Panc1 (cell line): ENCODE measurements at regions not wholly inside any gene's neighbourhood (a gene's known extent, or its start where the extent isn't known, plus 50 kb on each side); places are given as distances from the start of the nearest gene placed in this dataset.

Experiments used
- ATAC-seq: fragments of 200-7000 bp; cut with Tn5 transposase; 2 replicates; pipeline ENCODE4 v1.9.1; 2020; ENCODE audit warnings: mild to moderate bottlenecking, moderate library complexity
- BruUV-seq: library from RNA; stranded (reverse); fragments of 400-500 nt; replicated peaks from 2 replicates; lab custom pipeline; 2021; lab: Mats Ljungman, UMichigan
- CTCF ChIA-PET: fragments of 300-600 bp; sonication (Branson Sonifier 250); formaldehyde crosslinking; loops from one replicate; lab custom pipeline; 2022; ENCODE audit warnings: antibody characterized with exemption; lab: Charles Lee
- POLR2A ChIA-PET: fragments of 300-600 bp; sonication (Branson Sonifier 250); formaldehyde crosslinking; loops from one replicate; lab custom pipeline; 2022; ENCODE audit warnings: antibody characterized with exemption; lab: Charles Lee
- DNase-seq: peaks from one replicate; pipeline ENCODE4 v3.0.0-alpha.2; 2010; ENCODE audit warnings: low read depth, low spot score
- H3K27ac ChIP-seq: 2 replicates; pipeline ENCODE4 v1.5.1; 2011; ENCODE audit warnings: mild to moderate bottlenecking, low read length, inconsistent platforms
- H3K27me3 ChIP-seq: fragments of 200-500 bp; sonication (Bioruptor generic); 2 replicates; pipeline ENCODE4 v1.6.0; 2014; ENCODE audit warnings: low read length, inconsistent platforms; ENCODE audit not compliant: control insufficient read depth, insufficient read depth
- H3K36me3 ChIP-seq: fragments of 200-500 bp; sonication (Bioruptor generic); 2 replicates; pipeline ENCODE4 v1.5.1; 2014; ENCODE audit warnings: inconsistent platforms, mild to moderate bottlenecking, low read length, moderate library complexity; ENCODE audit not compliant: control insufficient read depth, insufficient read depth
- H3K4me1 ChIP-seq: 2 replicates; pipeline ENCODE4 v1.5.1; 2011; ENCODE audit warnings: inconsistent platforms, mild to moderate bottlenecking, low read length, moderate library complexity; ENCODE audit not compliant: control insufficient read depth, insufficient read depth
- H3K4me3 ChIP-seq, 2 experiments: 2 replicates each; pipeline ENCODE4 v1.5.1; 2011 to 2012; ENCODE audit warnings: low read depth in 2 of 2, low read length in 2 of 2, mild to moderate bottlenecking in 2 of 2, inconsistent platforms in 1 of 2, moderate library complexity in 1 of 2
- H3K9me3 ChIP-seq: fragments of 200-500 bp; sonication (Bioruptor generic); 2 replicates; pipeline ENCODE4 v1.5.1; 2014; ENCODE audit warnings: low read depth, mild to moderate bottlenecking, inconsistent platforms, low read length, moderate library complexity; ENCODE audit not compliant: control insufficient read depth, insufficient read depth
- CTCF ChIP-seq: fragments of 450-650 bp; IDR thresholded peaks from 2 replicates; pipeline ENCODE4 v1.5.1; 2017; ENCODE audit warnings: mild to moderate bottlenecking
- POLR2AphosphoS5 ChIP-seq: IDR thresholded peaks from 2 replicates; pipeline ENCODE4 v1.6.1; 2012; ENCODE audit warnings: mild to moderate bottlenecking, low read depth, low read length, moderate library complexity
- SIN3A ChIP-seq: IDR thresholded peaks from 2 replicates; pipeline ENCODE4 v1.6.1; 2012; ENCODE audit warnings: low read depth, mild to moderate bottlenecking, low read length, moderate library complexity, borderline replicate concordance; ENCODE audit not compliant: insufficient read depth
- TCF7L2 ChIP-seq: IDR thresholded peaks from 2 replicates; pipeline ENCODE4 v1.6.1; 2011; ENCODE audit warnings: mild to moderate bottlenecking, low read depth, low read length, inconsistent platforms
- in situ Hi-C: cut with HindIII; loops from 2 replicates; pipeline ENCODE4 v1.10.0; 2016; ENCODE audit warnings: low sequenced_read_pairs, low pct_unique_long_range_greater_than_20kb
- intact Hi-C: fragments of 100-400 bp; cut with micrococcal nuclease; formaldehyde crosslinking; loops from one replicate; pipeline ENCODE4 v1.10.0; 2022; ENCODE audit not compliant: unreplicated experiment
- TF ChIP-seq, protein P1 (sequence below), 2 experiments: IDR thresholded peaks; 2 replicates each; pipeline ENCODE4 v1.6.1; 2011 to 2012; ENCODE audit warnings: low read depth in 2 of 2, control low read depth in 1 of 2, low read length in 1 of 2, mild to moderate bottlenecking in 1 of 2, moderate library complexity in 1 of 2; ENCODE audit not compliant: insufficient read depth in 1 of 2

GRCh38 chr13:105665284-105665683 is 870.2 kb downstream of the EFNB2 start:
- Histone ChIP-seq H3K9me3 (no peaks in the 10 kb centered on the region), H3K4me1 (no peaks in the 10 kb centered on the region), H3K27ac (no peak overlapping the region), H3K36me3 (no peaks in the 10 kb centered on the region), H3K27me3 (no peaks in the 10 kb centered on the region), H3K4me3 (no peak overlapping the region)
- CTCF ChIA-PET, result no interaction called here
- intact Hi-C loops (no loop called here), in situ Hi-C loops (no loop called here)
- TF ChIP-seq TCF7L2 (no peak), POLR2AphosphoS5 (no peak), CTCF (no peak), SIN3A (no peak)
- TF ChIP-seq, protein P1, sequence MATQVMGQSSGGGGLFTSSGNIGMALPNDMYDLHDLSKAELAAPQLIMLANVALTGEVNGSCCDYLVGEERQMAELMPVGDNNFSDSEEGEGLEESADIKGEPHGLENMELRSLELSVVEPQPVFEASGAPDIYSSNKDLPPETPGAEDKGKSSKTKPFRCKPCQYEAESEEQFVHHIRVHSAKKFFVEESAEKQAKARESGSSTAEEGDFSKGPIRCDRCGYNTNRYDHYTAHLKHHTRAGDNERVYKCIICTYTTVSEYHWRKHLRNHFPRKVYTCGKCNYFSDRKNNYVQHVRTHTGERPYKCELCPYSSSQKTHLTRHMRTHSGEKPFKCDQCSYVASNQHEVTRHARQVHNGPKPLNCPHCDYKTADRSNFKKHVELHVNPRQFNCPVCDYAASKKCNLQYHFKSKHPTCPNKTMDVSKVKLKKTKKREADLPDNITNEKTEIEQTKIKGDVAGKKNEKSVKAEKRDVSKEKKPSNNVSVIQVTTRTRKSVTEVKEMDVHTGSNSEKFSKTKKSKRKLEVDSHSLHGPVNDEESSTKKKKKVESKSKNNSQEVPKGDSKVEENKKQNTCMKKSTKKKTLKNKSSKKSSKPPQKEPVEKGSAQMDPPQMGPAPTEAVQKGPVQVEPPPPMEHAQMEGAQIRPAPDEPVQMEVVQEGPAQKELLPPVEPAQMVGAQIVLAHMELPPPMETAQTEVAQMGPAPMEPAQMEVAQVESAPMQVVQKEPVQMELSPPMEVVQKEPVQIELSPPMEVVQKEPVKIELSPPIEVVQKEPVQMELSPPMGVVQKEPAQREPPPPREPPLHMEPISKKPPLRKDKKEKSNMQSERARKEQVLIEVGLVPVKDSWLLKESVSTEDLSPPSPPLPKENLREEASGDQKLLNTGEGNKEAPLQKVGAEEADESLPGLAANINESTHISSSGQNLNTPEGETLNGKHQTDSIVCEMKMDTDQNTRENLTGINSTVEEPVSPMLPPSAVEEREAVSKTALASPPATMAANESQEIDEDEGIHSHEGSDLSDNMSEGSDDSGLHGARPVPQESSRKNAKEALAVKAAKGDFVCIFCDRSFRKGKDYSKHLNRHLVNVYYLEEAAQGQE (IDR thresholded peaks at IDR 0.05; ENCODE audit: insufficient read depth in 1 of 2, low read depth in 2 of 2, low read length in 1 of 2), result no peak
- ATAC-seq, result no peak
- DNase-seq, result no peak
- POLR2A ChIA-PET, result no interaction called here
- no TSS peak for BruUV-seq

DNA sequence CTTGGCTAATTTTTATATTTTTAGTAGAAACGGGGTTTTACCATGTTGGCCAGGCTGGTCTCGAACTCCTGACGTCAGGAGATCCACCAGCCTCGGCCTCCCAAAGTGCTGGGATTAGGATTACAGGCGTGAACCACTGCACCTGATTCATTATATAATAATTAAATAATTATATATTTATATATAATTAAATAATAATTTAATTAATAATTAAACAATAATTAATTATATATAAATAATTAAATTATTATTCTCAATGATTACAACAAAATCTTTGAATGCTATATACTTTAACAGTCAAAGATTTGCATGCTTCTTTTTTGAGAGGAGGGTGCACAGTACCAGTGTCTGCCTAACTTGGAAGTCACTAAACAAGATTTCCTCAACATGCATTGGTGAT is 872.3 kb downstream of the EFNB2 start:
- in situ Hi-C loops, result no loop called here
- Histone ChIP-seq H3K4me1 (no peaks in the 10 kb centered on the region), H3K27me3 (no peaks in the 10 kb centered on the region), H3K4me3 (no peak overlapping the region), H3K27ac (no peak overlapping the region), H3K36me3 (no peaks in the 10 kb centered on the region), H3K9me3 (no peaks in the 10 kb centered on the region)
- DNase-seq, result no peak
- POLR2A ChIA-PET, result no interaction called here
- no peak for TF ChIP-seq POLR2AphosphoS5
- TF ChIP-seq, protein P1 (IDR thresholded peaks at IDR 0.05; ENCODE audit: insufficient read depth in 1 of 2, low read depth in 2 of 2, low read length in 1 of 2), result no peak
- TF ChIP-seq CTCF, result no peak
- TF ChIP-seq SIN3A, result no peak
- TF ChIP-seq TCF7L2, result no peak
- no TSS peak for BruUV-seq
- CTCF ChIA-PET, result no interaction called here
- no peak for ATAC-seq
- intact Hi-C loops, result no loop called here
